Cerebellar cortex (tissue), 1 donor: ENCODE measurements at regions not wholly inside any gene's neighbourhood (a gene's known extent, or its start where the extent isn't known, plus 50 kb on each side); places are given as distances from the start of the nearest gene placed in this dataset.
"Not testable (repeated sequence)": the region's sequence is repeated elsewhere in the genome, so short reads cannot be mapped to it uniquely, and the experiment has no call there.

Source experiments
- DNase-seq: peaks from one replicate; pipeline ENCODE4 v3.0.0-alpha.2; 2015; ENCODE audit warnings: low spot score

DNA sequence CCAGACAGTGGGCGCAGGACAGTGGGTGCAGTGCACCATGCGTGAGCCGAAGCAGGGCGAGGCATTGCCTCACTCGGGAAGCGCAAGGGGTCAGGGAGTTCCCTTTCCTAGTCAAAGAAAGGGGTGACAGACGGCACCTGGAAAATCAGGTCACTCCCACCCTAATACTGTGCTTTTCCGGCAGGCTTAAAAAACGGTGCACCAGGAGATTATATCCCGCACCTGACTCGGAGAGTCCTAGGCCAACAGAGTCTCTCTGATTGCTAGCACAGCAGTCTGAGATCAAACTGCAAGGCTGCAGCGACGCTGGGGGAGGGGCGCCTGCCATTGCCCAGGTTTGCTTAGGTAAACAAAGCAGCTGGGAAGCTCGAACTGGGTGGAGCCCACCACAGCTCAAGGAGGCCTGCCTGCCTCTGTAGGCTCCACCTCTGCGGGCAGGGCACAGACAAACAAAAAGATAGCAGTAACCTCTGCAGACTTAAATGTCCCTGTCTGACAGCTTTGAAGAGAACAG is 116.4 kb downstream of the CXCL12 start:
- not testable (repeated sequence) for DNase-seq

DNA sequence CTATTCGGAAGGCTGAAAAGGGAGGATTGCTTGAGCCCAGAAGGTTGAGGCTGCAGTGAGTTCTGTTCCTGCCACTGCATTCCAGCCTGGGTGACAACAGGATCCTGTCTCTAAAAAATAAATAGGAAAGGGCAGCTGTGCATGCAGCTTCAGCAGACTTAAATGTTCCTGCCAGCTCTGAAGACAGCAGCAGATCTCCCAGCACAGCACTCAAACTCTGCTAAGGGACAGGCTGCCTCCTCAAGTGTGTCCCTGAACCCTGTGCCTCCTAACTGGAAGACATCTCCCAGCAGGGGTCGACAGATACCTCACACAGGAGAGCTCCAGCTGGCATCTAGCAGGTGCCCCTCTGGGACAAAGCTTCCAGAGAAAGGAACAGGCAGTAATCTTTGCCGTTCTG is 117.9 kb downstream of the CXCL12 start:
- DNase-seq, result no peak

DNA sequence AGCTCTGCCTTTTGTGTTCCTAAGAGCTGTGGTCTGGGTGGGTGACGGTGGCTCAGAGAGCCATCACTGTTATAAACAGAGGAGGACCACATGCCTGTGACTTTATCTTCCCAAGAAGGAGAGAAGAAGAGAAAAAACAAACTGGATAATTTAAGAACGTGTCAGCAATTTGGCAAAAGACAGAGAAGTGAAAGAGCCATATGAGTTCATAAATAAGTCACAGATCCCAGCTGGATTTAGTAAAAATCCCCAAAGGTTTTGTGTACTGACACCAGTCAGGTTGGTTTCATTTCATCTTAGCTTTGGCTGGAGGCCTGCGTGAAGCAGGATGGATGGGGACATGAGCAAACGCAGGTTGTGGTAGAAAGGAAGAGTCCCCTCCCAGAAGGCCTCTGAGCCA is 120.7 kb downstream of the CXCL12 start:
- DNase-seq, result no peak

DNA sequence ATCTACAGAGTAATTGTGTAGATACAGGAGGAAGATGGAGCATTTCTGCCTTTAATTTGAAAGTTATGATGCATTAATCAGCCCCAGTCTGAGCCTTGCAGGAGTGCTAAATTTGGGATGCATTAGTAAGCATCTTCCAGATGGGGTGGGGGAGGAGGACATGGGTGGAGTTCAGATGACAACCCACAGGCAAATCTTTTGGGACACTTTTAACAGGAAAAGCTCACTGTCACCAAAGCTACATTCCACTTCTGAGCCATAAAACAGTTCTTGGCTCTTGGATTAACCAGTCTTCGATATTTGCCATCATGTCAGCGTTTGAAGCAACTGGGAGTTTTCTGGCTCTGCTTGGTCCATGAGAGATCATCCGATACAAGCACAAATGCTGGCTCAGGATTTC is 121.1 kb downstream of the CXCL12 start:
- no peak for DNase-seq

DNA sequence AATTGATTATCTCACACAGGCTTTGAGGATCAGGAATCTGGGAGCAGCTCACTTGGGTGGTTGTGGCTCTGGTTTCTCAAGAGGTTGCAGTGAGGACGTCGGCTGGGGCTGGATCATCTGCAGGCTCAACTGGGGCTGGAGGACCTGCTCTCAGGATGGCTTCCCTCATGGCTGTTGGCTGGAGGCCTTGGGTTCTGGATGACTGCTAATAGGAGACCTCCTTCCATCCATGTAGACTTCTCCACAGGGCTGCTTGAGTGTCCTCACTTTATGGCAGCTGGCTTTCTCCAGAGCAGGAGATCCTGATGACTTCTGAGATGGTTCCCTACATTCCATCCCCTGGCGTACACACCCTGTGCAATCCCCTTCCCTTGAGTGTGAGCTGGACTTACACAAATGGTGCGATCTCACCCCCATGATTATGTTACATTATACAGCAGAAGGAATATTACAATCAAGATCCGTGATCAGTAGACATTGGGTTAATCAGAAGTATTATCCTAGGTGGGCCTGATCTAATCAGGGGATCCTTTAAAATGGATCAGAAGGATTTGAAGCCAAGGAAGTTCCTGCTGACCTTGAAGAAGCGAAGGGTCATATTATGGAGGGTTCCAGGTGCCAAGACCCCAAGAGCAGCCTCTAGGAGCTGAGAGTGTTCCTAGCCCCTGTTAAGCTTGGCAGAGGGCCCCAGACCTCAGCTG is 122.2 kb downstream of the CXCL12 start:
- DNase-seq, result no peak

DNA sequence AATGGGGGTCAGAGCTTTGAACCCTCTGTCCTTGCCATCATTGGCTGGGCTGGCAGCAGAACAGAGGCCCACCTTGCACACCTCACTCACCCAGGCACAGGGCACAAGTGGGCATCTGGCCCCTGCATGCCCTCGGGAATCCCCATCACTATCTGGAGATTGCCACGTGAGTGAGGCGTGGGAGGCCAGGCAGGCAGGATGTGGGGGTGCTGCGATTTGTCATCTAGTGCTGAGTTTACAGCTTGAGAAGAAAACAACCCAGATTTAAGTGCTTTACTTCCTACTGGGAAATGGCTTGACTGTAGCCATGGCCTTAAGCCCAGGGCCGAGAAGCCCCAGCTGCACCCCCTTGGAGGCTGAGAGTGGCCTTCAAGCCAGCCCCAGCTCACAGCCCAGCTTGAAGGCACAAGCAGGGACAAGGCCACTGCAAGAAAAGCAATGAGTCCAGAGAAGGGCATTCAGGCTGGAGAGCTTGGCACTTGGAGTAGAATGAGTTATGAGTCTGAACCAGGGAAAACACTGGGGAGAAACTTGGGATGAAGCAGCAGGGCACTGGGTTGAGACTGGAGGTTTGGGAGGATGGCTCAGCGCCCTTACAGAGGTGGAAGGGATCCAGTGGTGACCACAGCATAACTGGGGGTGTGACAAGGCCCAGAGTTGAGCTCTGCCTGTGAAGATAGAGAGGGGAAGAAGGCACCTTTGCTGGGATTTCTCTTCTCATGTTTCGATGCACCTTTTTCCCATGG is 123.0 kb downstream of the CXCL12 start:
- no peak for DNase-seq

DNA sequence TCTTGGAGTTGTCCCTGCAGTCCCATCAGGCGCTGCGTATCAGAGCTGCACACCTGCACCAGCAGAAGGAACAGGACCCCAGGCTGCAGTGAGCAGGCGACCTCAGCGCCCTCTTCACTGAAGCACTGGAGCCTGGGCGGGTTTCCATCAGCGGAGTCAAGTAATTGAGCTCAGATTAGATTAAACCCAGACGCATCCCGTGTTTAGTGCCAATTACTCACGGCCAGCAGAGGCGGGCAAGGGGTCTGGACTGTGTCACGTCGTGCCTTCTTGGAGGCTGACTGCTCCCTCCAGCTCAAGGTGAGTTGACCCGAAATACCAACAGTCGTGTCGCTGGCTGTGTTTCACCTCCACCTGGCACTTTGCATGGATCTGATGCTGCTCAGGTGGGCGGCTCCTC is 123.6 kb downstream of the CXCL12 start:
- no peak for DNase-seq

DNA sequence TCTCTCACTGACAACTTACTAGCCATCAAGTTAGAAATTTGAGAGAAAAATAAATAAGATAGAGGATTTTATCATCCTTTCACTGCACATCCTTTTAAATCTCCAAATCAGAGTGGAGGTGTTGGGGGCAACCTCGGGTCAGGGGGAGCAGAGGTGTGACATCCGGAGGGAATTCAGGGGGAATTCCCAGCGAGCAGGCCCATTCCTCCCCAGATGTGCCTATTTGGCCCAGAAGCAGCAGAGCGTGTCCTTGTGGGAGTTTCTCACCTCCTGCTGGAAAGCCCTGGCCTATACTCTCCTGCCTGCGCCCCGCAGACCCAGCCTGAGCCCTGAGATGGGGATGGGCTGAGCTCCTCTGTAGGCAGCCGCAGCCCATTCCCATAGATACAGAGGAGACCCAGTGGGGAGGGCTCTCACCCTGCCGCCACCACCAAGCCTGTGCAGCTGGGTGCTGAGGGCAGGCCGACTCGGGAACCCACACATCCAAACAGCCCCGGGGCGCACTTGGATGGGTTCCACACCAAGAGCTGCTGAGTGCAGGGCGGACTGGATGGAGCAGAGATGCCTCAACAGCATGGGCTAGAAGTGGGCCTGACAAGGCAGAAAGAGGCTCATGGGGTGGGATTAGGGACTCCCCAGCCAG is 124.5 kb downstream of the CXCL12 start:
- no peak for DNase-seq

DNA sequence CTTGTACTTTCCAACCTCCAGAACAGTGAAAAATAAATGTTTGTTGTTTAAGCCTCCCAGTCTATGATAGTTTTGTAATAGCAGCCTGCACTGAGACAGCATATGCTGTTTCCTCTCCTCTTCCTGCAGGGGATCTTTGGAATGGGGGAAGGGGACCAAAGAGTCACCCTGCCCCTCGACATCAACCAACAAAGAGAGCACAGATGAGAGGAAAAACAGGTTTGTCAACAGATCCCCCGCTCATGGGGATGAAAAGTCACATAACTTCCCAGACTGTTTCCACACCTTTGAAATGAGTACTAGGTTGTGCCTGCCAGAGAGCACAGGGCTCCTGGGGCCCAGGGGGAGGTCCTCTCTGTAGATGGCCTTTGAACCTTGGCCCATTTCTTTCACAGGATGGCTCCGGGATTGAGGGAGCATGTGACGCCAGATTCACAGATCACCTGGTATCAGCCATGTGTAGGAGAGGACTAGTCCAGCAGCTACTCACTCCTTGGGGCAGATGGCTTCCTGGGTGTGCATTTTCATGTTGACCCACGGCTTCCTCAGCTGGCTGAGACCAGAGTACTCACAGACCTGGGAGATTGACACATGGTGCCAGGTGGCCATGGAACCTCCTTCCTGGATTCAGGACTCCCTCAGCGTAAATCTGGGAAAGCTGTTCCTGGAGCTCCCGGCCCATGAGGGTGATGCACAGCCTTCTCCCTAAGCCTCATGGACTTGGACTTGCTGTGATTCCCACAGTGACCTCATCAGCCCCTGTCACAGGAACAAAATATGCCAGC is 125.6 kb downstream of the CXCL12 start:
- DNase-seq, result no peak

DNA sequence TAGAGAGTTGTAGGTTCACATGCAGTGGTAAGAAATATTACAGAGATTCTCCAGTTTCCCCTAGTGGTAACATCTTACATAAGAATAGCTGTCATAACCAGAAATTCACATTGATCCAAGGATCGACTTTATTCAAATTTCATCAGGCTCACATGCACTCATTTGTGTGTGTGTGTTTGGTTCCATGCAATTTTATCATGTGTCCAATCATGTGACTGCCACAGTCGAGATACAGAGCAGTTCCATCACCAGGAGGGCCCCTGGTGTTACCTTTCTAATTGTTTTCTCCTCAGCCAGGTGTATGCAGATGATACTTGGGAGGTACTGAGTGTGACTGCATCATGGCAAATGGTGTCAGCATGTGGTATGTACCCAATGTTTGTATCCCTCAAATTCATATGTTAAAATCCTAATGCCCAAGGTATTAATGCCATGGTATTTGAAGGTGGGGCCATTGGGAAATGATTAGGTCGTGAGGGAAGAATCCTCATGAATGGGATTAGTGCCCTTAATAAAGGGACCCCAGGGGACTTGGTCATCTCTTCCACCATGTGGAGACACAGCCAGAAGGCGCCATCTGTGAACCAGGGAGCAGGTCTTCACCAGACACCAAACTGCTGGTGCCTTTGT is 126.3 kb downstream of the CXCL12 start:
- no peak for DNase-seq

DNA sequence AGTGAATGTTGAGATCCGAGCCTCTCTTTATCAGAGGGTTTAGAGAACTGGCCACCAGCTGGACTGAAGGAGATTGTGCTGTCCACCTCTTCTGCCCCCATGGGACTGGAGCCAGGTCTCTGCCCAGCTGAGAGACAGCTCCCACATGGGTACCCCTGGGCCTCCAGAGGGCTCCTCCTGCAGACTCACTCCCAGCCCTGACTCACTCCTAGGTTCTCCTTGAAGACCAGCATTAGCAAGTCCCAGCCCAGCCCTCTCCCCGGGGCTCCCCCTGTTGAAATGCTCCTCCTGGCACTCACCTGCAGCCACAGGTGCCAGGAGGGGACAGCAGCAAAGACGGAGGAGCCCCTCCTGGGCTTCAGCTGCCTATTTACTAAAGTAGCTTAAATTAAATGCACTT is 126.9 kb downstream of the CXCL12 start:
- no peak for DNase-seq

DNA sequence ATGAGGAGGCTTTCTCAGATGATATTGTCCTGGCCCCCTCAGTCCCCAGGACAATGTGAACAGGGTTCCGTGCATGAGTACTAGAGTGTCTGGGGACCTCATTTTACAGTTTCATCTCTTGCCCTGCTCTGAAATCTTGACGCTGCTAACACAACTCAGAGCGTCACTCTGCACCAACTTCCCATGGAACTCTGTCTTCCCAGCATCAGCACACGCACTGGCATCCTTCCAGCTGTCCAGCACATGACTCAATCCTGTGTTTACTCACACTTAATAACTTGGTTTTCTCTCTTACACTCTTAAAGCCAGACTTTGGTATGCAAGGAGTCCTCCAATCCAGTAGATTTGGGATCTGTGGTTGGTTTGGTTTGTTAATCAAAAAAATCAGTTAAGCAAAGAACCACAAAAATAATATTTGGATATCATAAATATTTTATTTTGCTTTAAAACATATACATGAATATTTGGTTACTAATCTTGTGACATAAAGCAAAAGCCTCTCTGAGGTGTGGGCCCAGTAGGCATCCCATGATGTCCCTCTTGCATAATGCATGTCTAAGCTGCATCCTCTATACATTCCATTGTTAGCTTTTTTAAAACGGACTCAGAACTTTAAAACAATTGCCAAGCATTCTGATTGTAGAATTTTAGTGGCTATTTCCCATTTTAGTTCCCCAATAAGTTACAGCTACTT is 131.0 kb downstream of the CXCL12 start:
- DNase-seq, result no peak

DNA sequence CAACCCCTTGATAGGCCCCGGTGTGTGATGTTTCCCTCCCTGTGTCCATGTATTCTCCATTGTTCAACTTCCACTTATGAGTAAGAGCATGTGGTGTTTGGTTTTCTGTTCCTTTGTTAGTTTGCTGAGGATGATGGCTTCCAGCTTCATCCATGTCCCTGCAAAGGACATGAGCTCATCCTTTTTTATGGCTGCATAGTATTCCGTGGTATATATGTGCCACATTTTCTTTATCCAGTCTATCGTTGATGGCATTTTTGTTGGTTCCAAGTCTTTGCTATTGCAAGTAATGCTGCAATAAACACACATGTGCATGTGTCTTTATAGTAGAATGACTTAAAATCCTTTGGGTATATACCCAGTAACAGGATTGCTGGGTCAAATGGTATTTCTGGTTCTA is 132.3 kb downstream of the CXCL12 start:
- DNase-seq, result not testable (repeated sequence)

DNA sequence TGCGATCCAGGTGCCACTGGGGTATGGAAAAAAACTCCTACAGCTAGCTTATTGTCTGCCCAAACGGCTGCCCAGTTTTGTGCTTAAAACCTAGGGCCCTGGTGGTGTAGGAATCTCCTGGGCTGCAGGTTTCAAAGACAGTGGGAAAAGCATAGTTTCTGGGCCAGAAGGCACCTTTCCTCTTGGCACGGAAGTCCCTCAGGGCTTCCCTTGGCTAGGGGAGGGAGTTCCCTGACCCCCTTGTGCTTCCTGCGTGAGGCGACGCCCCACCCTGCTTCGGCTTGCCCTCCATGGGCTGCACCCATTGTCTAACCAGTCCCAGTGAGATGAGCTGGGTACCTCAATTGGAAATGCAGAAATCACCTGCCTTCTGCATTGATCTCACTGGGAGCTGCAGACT is 135.0 kb downstream of the CXCL12 start:
- DNase-seq, result not testable (repeated sequence)

DNA sequence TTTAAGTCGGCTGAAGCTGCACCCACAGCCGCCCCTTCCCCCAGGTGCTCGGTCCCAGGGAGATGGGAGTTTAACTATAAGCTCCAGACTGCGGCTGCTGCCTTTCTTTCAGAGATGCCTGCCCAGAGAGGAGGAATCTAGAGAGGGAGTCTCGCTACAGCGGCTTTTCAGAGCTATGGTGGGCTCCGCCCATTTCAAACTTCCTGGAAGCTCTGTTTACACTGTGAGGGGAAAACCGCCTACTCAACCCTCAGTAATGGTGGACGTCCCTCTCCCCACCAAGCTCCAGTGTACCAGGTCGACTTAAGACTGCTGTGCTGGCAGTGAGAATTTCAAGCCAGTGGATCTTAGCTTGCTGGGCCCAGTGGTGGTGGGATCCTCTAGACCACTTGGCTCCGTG is 135.4 kb downstream of the CXCL12 start:
- DNase-seq, result no peak

DNA sequence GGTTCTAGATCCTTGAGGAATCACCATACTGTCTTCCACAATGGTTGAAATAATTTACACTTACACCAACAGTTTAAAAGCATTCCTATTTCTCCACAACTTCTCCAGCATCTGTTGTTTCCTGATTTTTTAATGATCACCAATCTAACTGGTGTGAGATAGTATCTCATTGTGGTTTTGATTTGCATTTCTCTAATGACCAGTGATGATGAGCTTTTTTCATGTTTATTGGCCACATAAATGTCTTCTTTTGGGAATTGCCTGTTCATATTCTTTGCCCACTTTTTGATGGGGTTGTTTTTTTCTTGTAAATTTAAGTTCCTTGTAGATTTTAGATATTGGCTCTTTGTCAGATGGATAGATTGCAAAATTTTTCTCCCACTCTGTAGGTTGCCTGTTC is 138.2 kb downstream of the CXCL12 start:
- not testable (repeated sequence) for DNase-seq

DNA sequence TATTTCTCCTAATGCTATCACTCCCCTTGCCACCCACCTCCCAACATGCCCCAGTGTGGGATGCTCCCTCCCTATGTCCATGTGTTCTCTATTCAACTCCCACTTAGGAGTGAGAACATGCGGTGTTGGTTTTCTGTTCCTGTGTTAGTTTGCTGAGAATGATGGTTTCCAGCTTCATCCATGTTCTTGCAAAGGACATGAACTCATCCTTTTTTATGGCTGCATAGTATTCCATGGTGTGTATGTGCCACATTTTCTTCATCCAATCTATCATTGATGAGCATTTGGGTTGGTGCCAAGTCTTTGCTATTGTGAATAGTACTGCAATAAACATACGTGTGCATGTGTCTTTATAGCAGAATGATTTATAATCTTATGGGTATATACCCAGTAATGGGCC is 138.6 kb downstream of the CXCL12 start:
- not testable (repeated sequence) for DNase-seq

DNA sequence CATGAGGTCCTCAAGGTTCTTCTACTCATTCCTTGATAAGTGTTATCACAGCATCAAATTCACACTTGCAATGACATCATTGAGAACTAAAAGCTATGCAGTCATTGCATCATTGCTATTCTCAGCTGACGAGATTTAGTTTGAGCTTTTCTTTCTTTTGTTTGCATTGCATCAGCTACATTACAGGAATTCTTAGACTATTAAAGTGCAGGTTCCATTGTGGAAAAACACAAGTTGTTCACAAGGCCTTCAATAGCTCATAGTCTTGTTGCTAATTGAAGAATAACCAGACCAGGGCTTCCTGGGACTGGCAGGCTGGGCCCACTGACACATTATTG is 139.3 kb downstream of the CXCL12 start:
- no peak for DNase-seq

DNA sequence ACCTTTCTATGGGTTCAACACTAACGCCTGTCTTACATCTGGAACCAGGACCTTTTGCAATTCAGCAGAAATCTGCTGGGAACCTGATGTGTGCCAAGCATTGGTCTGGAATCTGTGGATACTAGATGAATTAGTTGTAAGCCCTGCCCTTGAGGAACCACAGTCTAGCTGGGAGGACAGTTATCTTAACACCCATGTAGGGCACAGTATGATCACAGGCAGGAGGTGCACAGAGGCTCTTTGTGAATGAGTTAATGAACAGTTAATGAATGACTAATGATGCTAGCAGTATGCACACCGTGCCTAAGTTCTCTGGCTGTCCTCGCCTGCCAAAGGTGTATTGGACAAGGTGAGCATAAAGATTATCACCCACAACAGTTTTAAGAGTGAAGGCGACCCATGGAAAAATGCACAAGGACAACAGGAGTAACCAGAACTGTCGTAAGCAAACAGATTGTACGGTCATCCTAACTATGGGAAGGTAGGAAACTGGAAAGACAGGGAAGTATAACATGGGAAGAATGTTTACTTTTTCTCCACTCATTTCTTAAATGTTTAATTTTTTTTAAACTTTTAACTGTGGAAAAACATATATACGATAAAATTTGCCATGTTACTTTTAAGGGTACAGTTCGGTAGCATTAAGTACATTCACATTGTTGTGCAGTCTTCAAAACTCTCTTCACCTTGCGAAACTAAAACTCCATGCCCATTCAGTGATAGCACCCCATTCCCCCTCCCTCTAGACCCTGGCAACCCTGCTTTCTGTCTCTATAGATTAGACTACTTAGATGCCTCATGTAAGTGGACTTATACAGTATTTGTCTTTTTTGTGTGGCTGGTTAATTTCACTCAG is 139.9 kb downstream of the CXCL12 start:
- no peak for DNase-seq

DNA sequence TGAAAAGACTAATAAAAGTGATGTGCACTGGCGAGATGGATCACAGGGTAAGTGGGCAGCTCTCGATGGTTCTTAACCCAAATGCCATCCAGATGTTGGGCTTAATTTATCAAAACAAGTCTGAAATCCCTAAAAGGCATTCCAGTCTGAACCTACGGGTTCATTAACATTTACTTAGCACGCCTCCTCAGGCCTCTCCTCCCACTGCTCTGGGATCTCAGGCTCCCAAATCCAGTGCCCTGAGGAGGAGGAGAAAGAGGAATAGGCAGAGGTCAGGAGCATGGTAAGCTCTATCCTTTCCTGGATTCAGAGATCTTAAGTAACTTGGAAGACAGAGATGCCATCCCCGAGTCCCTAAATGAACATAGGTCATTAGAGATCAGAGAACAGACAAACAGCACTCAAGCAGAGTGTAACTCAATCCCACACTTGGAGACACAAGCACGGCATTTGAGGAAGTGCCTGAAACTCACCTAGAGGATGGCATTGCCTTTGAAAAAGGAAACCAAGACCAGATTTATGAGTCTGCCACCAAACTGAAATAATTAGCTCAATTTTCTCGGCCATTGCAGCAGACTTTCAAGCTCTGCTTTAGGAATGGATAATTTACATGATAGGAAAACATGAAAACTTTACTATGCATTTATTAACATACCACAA is 140.9 kb downstream of the CXCL12 start:
- no peak for DNase-seq
